Uterus (tissue), 3 donors: ENCODE measurements at regions not wholly inside any gene's neighbourhood (a gene's known extent, or its start where the extent isn't known, plus 50 kb on each side); places are given as distances from the start of the nearest gene placed in this dataset.
"Not testable (repeated sequence)": the region's sequence is repeated elsewhere in the genome, so short reads cannot be mapped to it uniquely, and the experiment has no call there.

Experiments
- DNase-seq, 2 donors: peaks; one replicate each; pipeline ENCODE4 v3.0.0-alpha.2; 2019 to 2020
- H3K27ac ChIP-seq, 2 donors: fragments of 200-600 bp; sonication (generic); 1 replicate in 1 of 2; 2 replicates in 1 of 2; pipeline ENCODE4 v1.5.1; 2016 to 2018
- H3K27me3 ChIP-seq, 2 donors: fragments of 200-600 bp; sonication (generic); one replicate each; pipeline ENCODE4 v1.5.1; 2018 to 2019; ENCODE audit warnings: control low read depth in 1 of 2
- H3K36me3 ChIP-seq, 2 donors: fragments of 200-600 bp; sonication (generic); one replicate each; pipeline ENCODE4 v1.5.1; 2019; ENCODE audit warnings: control low read depth in 1 of 2
- H3K4me1 ChIP-seq, 2 donors: fragments of 200-600 bp; sonication (generic); one replicate each; pipeline ENCODE4 v1.5.1; 2018 to 2019; ENCODE audit warnings: control low read depth in 1 of 2
- H3K4me3 ChIP-seq, 2 donors: fragments of 200-600 bp; sonication (generic); 1 replicate in 1 of 2; 2 replicates in 1 of 2; pipeline ENCODE4 v1.5.1; 2018 to 2019; ENCODE audit warnings: mild to moderate bottlenecking in 1 of 2
- H3K9me3 ChIP-seq, 2 donors: fragments of 200-600 bp; sonication (generic); one replicate each; pipeline ENCODE4 v1.5.1; 2019; ENCODE audit warnings: control low read depth in 1 of 2
- POLR2A ChIP-seq, 2 donors: fragments of 450-650 bp; IDR thresholded peaks; one replicate each; pipeline ENCODE4 v1.6.1; 2016; ENCODE audit warnings: antibody characterized with exemption in 2 of 2, mild to moderate bottlenecking in 1 of 2, moderate library complexity in 1 of 2
- intact Hi-C: fragments of 100-400 bp; cut with DNase I; formaldehyde crosslinking; loops from one replicate; pipeline ENCODE4 v1.15.1; 2023; ENCODE audit warnings: low total_unique reads
- TF ChIP-seq, protein P1 (sequence below), 4 experiments: fragments of 200-600 bp in 2 of 4; fragments of 450-650 bp in 2 of 4; sonication (generic) in 2 of 4; IDR thresholded peaks; one replicate each; pipeline ENCODE4 v1.5.1; 2016 to 2019; ENCODE audit warnings: antibody characterized with exemption in 4 of 4, mild to moderate bottlenecking in 2 of 4, moderate library complexity in 1 of 4
- donor health status: DM: yes; HTN: yes; CAD: no.

- no peaks in the 10 kb centered on the region for H3K4me1 ChIP-seq
- DNase-seq, result no peak
- peak overlapping the region; percentile 23 to 35 for H3K27ac ChIP-seq
- intact Hi-C loops, result no loop called here
- no peaks in the 10 kb centered on the region for H3K27me3 ChIP-seq
- no peak overlapping the region for H3K4me3 ChIP-seq
- H3K9me3 ChIP-seq, result no peaks in the 10 kb centered on the region
- no peaks in the 10 kb centered on the region for H3K36me3 ChIP-seq
- TF ChIP-seq, protein P1, sequence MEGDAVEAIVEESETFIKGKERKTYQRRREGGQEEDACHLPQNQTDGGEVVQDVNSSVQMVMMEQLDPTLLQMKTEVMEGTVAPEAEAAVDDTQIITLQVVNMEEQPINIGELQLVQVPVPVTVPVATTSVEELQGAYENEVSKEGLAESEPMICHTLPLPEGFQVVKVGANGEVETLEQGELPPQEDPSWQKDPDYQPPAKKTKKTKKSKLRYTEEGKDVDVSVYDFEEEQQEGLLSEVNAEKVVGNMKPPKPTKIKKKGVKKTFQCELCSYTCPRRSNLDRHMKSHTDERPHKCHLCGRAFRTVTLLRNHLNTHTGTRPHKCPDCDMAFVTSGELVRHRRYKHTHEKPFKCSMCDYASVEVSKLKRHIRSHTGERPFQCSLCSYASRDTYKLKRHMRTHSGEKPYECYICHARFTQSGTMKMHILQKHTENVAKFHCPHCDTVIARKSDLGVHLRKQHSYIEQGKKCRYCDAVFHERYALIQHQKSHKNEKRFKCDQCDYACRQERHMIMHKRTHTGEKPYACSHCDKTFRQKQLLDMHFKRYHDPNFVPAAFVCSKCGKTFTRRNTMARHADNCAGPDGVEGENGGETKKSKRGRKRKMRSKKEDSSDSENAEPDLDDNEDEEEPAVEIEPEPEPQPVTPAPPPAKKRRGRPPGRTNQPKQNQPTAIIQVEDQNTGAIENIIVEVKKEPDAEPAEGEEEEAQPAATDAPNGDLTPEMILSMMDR (IDR thresholded peaks at IDR 0.05), result no peak
Observed at GRCh38 chr15:89002830-89003229, 85.4 kb upstream of the ABHD2 start.

DNA sequence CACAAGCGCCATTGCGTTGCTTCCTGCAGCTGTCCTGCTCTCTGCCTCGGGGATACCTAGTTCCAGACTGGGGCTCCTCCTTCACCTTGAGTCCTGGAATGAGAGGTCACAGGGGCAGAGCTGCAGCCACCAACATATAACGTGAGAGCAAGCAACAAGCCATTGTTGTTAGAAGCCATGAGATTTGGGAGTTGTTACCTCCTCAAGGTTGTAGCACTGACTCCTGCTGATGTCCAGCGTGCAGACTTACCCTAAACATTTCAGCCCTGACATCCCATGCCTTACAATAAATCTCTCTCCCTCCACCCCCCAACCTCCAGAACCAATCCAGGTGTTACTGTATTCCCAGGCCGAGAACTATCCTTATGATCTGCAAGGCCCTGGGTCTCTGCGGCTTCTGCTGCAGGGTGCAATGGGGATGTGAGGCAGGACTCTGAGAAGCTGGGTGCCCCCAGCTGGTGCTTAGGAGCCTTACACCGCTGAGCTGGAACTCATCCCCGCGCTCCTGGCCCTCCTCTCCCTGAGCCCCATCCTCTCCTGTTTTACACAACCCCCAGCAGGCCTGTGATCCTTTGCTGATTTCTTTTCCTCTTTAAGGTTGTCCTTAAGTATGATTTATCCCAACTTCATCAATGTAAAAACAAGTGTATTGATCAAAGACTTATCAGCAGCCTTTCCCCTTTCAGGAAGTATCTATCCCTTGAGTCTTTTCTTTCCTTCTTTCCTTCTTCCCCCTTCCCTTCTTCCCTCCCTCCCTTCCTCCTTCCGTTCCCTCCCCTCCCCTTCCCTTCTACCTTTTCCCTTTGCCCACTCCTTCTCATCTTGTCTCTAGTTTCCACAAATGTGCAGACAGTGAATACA lies 84.2 kb upstream of the ABHD2 start:
- Histone ChIP-seq H3K27me3 (no peaks in the 10 kb centered on the region), H3K36me3 (no peaks in the 10 kb centered on the region), H3K4me3 (no peak overlapping the region), H3K27ac (no peak overlapping the region), H3K4me1 (no peaks in the 10 kb centered on the region), H3K9me3 (no peaks in the 10 kb centered on the region)
- DNase-seq, result peak in 1 of 2 donors; percentile 26
- TF ChIP-seq, protein P1 (IDR thresholded peaks at IDR 0.05), result peak in 3 of 4 experiments; percentile 27 to 41 (median 32)
- TF ChIP-seq POLR2A (IDR thresholded peaks at IDR 0.05), result no peak
- intact Hi-C loops, result no loop called here

DNA sequence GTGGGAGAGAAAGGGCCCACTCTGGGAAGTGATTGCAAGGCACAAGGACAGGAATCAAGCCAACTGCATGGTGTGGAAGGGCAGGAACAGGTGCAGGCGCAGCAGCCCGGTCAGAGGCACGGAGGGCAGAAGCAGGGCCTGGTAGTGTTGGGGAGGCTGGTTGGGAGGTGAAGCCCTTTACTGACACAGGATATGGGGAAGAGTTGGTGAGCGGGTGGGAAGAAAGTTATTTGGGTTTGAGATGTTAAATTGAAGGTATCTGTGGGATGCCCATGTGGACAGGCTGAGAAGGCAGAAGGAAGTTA lies 83.6 kb upstream of the ABHD2 start:
- no peak for TF ChIP-seq POLR2A (IDR thresholded peaks at IDR 0.05)
- TF ChIP-seq, protein P1 (IDR thresholded peaks at IDR 0.05), result no peak
- Histone ChIP-seq H3K4me1 (no peaks in the 10 kb centered on the region), H3K9me3 (no peaks in the 10 kb centered on the region), H3K36me3 (no peaks in the 10 kb centered on the region), H3K27me3 (no peaks in the 10 kb centered on the region), H3K27ac (no peak overlapping the region), H3K4me3 (no peak overlapping the region)
- DNase-seq, result no peak
- intact Hi-C loops, result no loop called here

DNA sequence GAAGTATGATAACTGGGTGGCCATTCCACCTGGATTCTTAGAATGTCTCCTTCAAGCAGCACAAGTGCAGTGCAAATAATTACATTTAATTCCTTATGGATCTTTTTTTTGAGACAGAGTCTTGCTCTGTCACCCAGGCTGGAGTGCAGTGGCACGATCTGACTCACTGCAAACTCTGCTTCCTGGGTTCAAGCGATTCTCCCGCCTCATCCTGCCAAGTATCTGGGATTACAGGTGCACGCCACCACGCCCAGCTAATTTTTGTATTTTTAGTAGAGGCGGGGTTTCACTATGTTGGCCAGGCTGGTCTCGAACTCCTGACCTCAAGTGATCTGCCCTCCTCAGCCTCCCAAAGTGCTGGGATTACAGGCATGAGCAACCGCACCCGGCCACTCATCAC lies 80.7 kb upstream of the ABHD2 start:
- H3K4me1 ChIP-seq, H3K9me3 ChIP-seq, H3K36me3 ChIP-seq, H3K27me3 ChIP-seq, H3K27ac ChIP-seq, intact Hi-C loops, H3K4me3 ChIP-seq, DNase-seq: not testable (repeated sequence)

- Histone ChIP-seq H3K4me1 (no peaks in the 10 kb centered on the region), H3K27me3 (no peaks in the 10 kb centered on the region), H3K9me3 (no peaks in the 10 kb centered on the region), H3K27ac (no peak overlapping the region), H3K36me3 (no peaks in the 10 kb centered on the region), H3K4me3 (no peak overlapping the region)
- TF ChIP-seq POLR2A (IDR thresholded peaks at IDR 0.05), result no peak
- TF ChIP-seq, protein P1 (IDR thresholded peaks at IDR 0.05), result no peak
- intact Hi-C loops, result no loop called here
- no peak for DNase-seq
Observed at GRCh38 chr15:89007989-89008388, 80.3 kb upstream of the ABHD2 start.

DNA sequence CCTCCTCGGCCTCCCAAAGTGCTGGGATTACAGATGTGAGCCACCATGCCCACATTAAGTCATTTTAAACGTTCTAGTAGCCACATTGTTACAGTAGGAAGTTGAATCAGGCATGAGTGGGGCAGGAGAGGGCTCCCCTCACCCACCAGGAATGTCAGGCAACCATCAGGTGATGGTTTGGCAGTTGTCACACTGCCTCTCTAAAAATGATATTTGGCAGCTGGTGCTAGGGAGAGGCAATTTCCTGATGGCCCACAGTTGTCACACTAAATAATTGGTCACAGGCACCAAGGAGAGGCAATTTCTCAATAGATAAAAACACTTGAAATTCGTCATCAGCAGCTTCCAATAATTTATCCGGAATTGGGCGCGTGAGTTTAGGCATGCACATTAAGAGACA lies 79.2 kb upstream of the ABHD2 start:
- Histone ChIP-seq H3K36me3 (no peaks in the 10 kb centered on the region), H3K27ac (no peak overlapping the region), H3K4me1 (no peaks in the 10 kb centered on the region), H3K4me3 (no peak overlapping the region), H3K27me3 (no peaks in the 10 kb centered on the region), H3K9me3 (no peaks in the 10 kb centered on the region)
- no peak for DNase-seq
- intact Hi-C loops, result no loop called here
- no peak for TF ChIP-seq POLR2A (IDR thresholded peaks at IDR 0.05)
- TF ChIP-seq, protein P1 (IDR thresholded peaks at IDR 0.05), result no peak
